ENCODE measurements at regions not wholly inside any gene's neighbourhood (a gene's known extent, or its start where the extent isn't known, plus 50 kb on each side); places are given as distances from the start of the nearest gene placed in this dataset.

- no peak for DNase-seq
Observed at GRCh38 chr17:72258711-72259110, 137.9 kb downstream of the SOX9 start.

DNA sequence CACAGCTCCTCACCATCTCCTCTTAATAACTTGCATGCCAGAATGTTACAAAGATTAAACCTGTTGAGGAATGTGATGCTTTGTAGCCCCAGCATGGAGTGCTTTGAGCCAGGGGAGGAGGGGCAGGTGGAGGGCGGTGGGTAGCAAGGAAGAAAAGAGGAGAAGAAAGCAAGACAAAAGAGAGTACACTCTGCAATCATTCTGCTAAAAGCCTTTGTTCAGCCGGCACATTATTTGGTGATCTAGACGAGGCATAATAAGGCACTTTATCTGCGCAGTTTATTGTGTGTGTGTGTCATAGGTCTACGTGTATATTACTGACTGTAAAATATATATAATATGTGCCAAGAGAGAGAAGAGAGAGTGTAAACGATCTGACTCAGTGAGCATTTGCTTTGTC lies 139.1 kb downstream of the SOX9 start:
- DNase-seq: no peak

DNA sequence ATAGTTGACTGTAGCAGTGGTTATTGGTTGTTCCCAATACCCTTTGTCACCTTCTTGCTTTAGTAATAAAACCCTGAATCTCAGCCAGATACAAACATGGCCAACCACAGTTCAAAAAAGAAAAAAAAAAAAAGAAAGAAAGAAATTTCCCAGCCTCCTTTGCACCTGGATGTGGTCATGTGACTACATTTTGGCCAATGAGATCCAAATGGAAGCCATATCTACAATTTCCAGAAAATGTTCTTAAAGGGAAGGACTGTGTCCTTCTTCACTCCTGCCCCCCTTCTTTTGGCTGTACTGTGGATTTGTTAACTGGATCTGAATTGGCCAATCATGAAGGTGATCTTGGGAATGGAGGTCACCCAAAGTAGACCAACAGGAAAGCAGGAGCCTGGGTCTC lies 141.9 kb downstream of the SOX9 start:
- DNase-seq: no peak

DNA sequence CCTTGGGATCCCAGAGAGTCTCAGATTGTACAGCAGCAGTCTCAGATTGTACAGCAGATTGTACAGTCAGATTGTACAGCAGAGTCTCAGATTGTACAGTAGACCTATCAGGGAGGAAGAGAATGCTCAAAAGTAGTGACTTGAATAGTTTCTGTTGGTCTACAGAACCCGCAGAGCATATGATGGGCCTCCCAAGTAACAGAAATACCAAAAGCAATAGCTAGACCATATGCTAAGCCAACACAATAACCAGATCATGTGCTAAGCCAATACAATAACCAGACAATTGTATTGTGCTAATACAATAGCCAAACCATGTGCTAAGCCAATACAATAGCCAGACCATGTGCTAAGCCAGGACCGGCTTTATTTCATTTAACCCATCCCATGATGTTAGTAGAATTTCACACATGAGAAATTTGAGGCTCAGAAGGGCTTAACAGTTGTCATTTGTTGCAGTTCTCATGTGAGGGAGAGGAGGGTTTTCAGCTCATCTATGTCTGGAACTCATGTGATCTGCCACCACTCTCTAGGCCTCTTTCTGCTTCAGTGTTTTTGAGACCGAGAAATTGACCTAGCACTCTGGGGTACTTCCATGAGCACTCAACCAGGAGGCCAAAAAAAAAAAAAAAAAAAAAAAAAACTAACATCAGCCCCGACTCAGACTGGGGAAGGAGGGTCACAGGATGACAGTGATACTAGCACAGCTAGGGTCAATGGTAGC lies 144.0 kb downstream of the SOX9 start:
- DNase-seq: no peak

GRCh38 chr17:72266112-72266775 lies 145.4 kb downstream of the SOX9 start:
- DNase-seq: no peak

DNA sequence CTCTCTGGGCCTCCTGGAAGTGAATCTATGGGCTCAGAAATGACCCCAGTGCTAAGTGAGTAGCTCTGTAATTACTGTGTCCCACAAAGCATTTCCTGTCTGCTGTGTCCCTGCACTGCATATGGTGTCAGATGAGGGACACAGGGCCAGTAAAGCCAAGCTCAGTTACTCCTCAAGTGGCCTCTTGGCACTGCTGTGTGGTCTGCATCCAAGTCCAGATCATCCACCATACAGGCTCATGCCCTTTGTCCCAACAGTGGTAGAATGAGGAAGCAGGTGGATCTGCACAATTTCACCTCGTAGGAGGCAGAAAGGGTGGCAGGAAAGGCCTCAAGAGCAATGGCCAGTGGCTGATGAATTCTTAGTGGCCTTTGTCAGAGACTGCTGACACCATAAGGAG lies 146.8 kb downstream of the SOX9 start:
- DNase-seq: no peak

DNA sequence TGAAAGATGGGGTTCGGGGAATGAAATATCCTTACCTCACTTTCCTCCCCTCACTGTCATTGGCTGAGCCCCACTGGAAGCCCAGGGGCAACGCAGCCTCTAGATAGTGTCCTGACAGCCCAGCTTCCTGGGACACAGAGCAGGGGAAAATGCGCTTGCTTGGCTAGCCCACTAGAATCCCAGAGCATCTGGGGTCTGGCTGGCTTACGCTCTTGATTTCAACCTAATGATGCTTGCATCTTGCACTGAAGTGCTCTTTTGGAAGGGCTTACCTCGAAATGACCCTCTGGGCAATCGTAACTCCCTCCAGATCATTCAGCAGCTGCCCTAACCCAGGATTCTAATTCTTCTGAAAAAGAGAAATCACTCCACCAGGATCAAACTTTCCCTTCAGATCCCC lies 147.6 kb downstream of the SOX9 start:
- DNase-seq: no peak

GRCh38 chr17:72270273-72270924 lies 149.6 kb downstream of the SOX9 start:
- DNase-seq: peak; percentile 85

- no peak for DNase-seq
Observed at GRCh38 chr17:72271603-72272002, 150.8 kb downstream of the SOX9 start.

- DNase-seq: no peak
Observed at GRCh38 chr17:72273289-72274056, 152.7 kb downstream of the SOX9 start.

DNA sequence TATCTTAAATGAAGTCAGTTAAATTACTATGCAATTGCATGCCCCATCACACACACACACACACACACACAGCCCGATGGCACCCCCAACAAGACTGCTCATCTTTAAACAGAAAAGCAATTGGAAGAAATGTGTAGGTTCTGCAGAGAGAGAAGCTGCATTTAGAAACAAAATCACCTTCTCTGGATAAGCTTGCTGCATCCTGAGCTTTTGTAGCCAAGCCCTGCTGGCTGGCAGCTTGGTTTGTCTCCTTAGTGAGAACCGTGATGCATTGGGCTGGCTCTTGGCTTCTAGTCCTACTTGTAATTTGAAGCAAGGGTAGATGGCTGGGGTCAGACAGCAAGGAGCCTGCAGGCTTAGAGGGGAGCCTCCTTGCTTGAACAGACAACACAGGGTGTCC lies 153.8 kb downstream of the SOX9 start:
- no peak for DNase-seq

DNA sequence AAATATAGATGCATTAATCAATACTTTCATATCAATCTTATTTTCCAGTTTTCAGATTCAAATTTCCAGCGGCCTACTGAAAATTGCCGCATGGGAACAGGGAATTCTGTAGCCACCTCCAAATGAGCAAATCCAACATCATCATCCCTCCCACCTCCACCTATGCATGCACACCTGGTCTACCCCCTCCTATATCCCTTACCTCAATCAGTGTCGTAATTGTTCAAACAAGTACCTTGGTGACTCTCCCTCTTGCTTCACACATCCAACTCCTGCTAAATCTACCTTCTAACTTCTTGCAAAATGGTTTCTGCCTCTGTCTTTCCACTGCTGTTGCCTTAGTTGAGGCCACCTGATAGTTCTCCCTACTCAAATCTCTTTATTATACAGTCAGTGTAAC lies 160.1 kb downstream of the SOX9 start:
- DNase-seq: no peak

DNA sequence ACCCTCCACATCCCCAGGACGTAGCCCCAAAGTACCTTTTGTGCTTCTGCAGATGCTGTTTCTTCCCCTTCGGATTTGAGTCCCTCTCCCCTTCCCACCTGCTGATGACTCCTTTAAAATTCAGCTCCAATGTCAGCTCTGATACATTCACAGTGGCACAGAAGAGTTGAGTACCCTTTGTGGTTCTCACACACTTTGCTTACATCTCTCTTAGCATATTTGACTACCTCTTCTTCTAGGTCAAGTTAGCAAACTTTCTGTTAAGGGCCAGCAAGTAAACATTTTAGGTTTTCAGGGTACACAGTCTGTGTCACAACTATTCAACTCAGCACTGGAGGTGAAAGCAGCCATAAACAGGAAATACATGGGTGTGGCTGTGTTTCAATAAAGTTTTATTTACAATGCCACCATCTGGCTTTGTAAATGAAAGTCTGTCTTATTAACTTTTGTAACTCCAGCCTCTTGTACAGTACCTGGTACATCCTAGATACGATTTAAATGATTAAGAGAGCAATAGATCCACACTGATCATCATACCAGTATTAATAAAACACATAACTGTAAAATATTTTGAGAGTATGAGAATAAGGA lies 161.7 kb downstream of the SOX9 start:
- DNase-seq: no peak

- DNase-seq: no peak
Observed at GRCh38 chr17:72284806-72285205, 164.0 kb downstream of the SOX9 start.

- no peak for DNase-seq
Observed at GRCh38 chr17:72287586-72287985, 166.8 kb downstream of the SOX9 start.

- no peak for DNase-seq
Observed at GRCh38 chr17:72294487-72294893, 173.7 kb downstream of the SOX9 start.

GRCh38 chr17:72295916-72296315 lies 175.1 kb downstream of the SOX9 start:
- no peak for DNase-seq

DNA sequence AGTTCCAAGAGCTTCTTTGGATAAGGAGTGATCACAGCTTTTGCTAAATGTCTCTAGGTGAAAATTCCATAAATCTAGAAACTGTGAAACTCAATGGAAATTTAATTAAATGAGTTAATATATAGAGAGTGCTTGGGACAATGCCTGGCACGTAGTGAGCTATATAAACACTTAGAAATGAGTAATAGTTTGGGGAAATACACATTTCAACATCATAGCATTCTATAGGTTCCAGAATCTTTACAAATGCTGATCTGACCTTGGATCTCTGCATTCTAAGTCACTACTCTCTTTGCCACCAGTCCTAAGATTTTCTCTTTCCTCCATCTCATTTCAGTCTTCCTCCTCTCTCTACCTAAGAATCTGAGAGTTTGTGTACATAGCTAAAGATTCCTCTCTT lies 175.6 kb downstream of the SOX9 start:
- no peak for DNase-seq

DNA sequence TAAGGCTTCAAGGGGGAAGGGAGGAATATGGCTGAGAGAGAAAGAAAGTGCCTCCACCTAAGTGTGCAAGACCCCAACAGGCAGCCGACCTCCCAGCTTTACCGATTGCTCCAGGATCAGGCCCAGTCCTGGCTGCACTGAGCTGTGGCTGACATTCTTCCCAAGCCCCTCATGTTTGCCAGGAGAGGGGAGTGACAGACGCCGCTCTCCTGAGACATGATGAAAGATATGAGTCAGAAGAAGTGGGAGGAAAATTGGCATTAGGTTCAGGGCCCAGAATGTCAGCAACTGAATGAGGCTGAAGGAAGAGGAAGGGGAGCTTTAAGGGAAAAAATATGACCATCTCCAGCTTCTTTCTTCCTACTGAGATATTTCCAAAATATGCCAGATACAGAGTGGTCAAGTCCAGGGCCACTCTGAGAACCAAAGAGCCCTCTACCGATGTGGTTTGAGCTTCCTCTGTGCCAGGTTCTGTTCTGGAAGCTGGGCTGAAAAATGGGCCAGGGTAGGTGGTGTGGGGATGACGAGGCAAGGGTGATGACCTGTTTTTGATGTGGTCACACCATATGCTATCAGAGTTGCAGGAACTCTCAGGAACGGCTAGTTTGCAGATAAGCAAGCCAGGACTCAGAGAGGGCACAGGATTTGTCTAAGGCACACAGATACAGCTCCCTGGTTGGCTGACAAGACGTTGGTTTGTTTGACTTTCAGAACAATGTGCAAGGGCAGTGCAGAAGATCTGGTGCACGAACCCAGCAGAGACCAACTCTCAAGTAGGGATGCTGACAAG lies 176.7 kb downstream of the SOX9 start:
- DNase-seq: peak; percentile 51

DNA sequence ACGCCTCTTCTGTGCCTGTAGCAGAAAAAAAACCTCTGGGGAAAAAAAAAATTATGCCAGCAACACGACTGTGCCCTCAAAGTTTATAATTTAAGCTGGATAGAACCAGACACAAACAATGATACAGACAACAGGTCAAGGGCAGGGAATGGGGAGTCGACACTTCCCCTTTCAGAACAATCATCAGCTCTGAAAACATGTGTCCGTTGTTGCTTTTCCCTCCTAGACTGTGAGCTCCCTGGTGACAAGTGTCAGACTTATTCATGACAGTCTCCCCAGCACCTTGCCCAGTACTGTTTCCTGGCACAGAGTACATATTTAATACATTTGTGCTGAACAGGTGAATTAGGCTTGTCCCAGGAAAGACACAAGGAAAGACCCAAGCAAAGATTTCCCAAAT lies 178.3 kb downstream of the SOX9 start:
- no peak for DNase-seq

DNA sequence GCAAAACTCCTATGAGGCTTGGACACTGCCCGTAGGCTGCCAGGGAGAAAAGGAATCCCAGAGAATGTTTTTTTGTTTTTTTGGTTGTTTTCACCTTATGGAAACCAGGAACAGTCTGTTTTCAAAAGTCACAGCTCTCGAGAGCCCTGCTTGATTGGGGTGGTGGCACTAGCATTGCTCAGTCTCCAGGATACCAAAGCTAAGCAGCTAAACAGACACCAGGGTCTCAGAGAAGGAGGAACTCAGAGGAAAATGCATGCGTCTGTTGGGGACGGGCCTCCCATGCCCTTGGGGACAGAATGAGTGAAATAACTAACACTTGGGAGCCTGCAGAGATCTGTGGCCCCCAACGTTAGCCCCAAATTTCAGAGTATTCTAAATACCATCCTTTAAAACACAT lies 178.8 kb downstream of the SOX9 start:
- no peak for DNase-seq

GRCh38 chr17:72301887-72302286 lies 181.1 kb downstream of the SOX9 start:
- no peak for DNase-seq

Data from skin of body (tissue), 1 donor.